K562 (cell line): ENCODE measurements at regions not wholly inside any gene's neighbourhood (a gene's known extent, or its start where the extent isn't known, plus 50 kb on each side); places are given as distances from the start of the nearest gene placed in this dataset.

Source experiments
- ATAC-seq: fragments of 200-7000 bp; cut with Tn5 transposase; 3 replicates; pipeline ENCODE4 v1.9.1; 2020; ENCODE audit warnings: moderate library complexity
- BruUV-seq: library from RNA; stranded (reverse); fragments of 400-500 nt; replicated peaks from 2 replicates; lab custom pipeline; 2021; lab: Mats Ljungman, UMichigan
- CTCF ChIA-PET: fragments of 300-600 bp; formaldehyde crosslinking; extraction: SDS; loops from one replicate; lab custom pipeline; 2021; ENCODE audit warnings: low intra/inter-chr PET ratio; lab: Yijun Ruan, JAX
- POLR2A ChIA-PET: fragments of 300-600, 350-650 bp; sonication (Branson Sonifier 250); formaldehyde crosslinking; extraction: SDS; loops from one replicate; lab custom pipeline; 2021; ENCODE audit warnings: antibody characterized with exemption, inconsistent platforms; lab: Yijun Ruan, JAX
- DNase-seq, 4 experiments: peaks; one replicate each; pipeline versions ENCODE4 v3.0.0 to v3.0.0-alpha.2; 2011 to 2018; ENCODE audit warnings: low spot score in 3 of 4, mixed read lengths in 3 of 4; ENCODE audit errors: extremely low read depth in 1 of 4
- FAIRE-seq: peaks from 2 replicates; lab custom pipeline; 2011; peaks lifted over from hg19 to GRCh38; lab: Jason Lieb, UNC
- H2AFZ ChIP-seq: 2 replicates; pipeline ENCODE4 v1.6.0; 2011; ENCODE audit warnings: low read depth, low read length, control low read depth, inconsistent platforms
- H3K27ac ChIP-seq: fragments of 200-600 bp; 3 replicates; pipeline ENCODE4 v1.8.0; 2011; ENCODE audit warnings: low read depth, mild to moderate bottlenecking, control low read depth, inconsistent platforms, low read length, moderate library complexity, mixed read lengths; ENCODE audit errors: extremely low read depth
- H3K27me3 ChIP-seq, 2 experiments: fragments of 300-600 bp in 1 of 2; 2 replicates in 1 of 2; 3 replicates in 1 of 2; pipeline versions ENCODE4 v1.6.0 to v1.8.0; 2011; ENCODE audit warnings: inconsistent platforms in 2 of 2, low read length in 2 of 2, mild to moderate bottlenecking in 1 of 2, mixed read lengths in 1 of 2, moderate library complexity in 1 of 2; ENCODE audit not compliant: control insufficient read depth in 2 of 2, insufficient read depth in 2 of 2
- H3K36me3 ChIP-seq: fragments of 300-600 bp; 3 replicates; pipeline ENCODE4 v1.8.0; 2011; ENCODE audit warnings: mild to moderate bottlenecking, low read length, inconsistent platforms; ENCODE audit not compliant: control insufficient read depth, insufficient read depth
- H3K4me1 ChIP-seq, 2 experiments: fragments of 200-600 bp in 1 of 2; replicated peaks in 1 of 2; 2 replicates in 1 of 2; 3 replicates in 1 of 2; pipeline versions ENCODE4 v1.5.1 to v1.8.0; 2011; ENCODE audit warnings: inconsistent platforms in 2 of 2, low read length in 2 of 2, mild to moderate bottlenecking in 1 of 2, mixed read lengths in 1 of 2, moderate library complexity in 1 of 2; ENCODE audit not compliant: control insufficient read depth in 2 of 2, insufficient read depth in 2 of 2
- H3K4me2 ChIP-seq: 2 replicates; pipeline ENCODE4 v1.6.1; 2011; ENCODE audit warnings: low read length, control low read depth, inconsistent platforms, mixed read lengths; ENCODE audit not compliant: insufficient read depth
- H3K4me3 ChIP-seq: fragments of 200-600 bp; sonication (generic), shearing (Covaris generic); 2 replicates; pipeline ENCODE4 v1.5.1; 2016; ENCODE audit warnings: control low read depth, inconsistent platforms
- H3K79me2 ChIP-seq: fragments of 200-600 bp; 3 replicates; pipeline ENCODE4 v1.8.0; 2011; ENCODE audit warnings: low read length, inconsistent platforms; ENCODE audit not compliant: control insufficient read depth, insufficient read depth
- H3K9ac ChIP-seq, 2 experiments: 2 replicates each; pipeline versions ENCODE4 v1.6.0 to v1.6.1; 2011; ENCODE audit warnings: low read depth in 2 of 2, low read length in 2 of 2, control low read depth in 1 of 2, inconsistent platforms in 1 of 2, mild to moderate bottlenecking in 1 of 2, mixed read lengths in 1 of 2; ENCODE audit not compliant: insufficient read depth in 1 of 2
- H3K9me1 ChIP-seq: one replicate; pipeline ENCODE4 v1.6.0; 2011; ENCODE audit warnings: inconsistent platforms, mild to moderate bottlenecking, low read length, moderate library complexity; ENCODE audit not compliant: control insufficient read depth, insufficient read depth
- H3K9me3 ChIP-seq: replicated peaks from 2 replicates; pipeline ENCODE4 v1.5.1; 2011; ENCODE audit warnings: low read depth, low read length, inconsistent platforms; ENCODE audit not compliant: control insufficient read depth, insufficient read depth
- H4K20me1 ChIP-seq: replicated peaks from 2 replicates; pipeline ENCODE4 v1.6.1; 2011; ENCODE audit warnings: low read length, inconsistent platforms, mixed read lengths; ENCODE audit not compliant: control insufficient read depth, insufficient read depth
- CBFA2T3 ChIP-seq: fragments of 450-650 bp; IDR thresholded peaks from 2 replicates; pipeline ENCODE4 v1.6.1; 2017
- CHD2 ChIP-seq: IDR thresholded peaks from 2 replicates; pipeline ENCODE4 v1.6.1; 2011; ENCODE audit warnings: low read depth, low read length
- ETV1 ChIP-seq: fragments of 450-650 bp; conservative IDR thresholded peaks from 2 replicates; pipeline ENCODE4 v1.6.1; 2016; ENCODE audit warnings: missing genetic modification characterization, control low read depth, low read depth, missing compliant biosample characterization
- FOXJ3 ChIP-seq: sonication (generic); formaldehyde crosslinking; IDR thresholded peaks from 2 replicates; pipeline ENCODE4 v1.4.0; 2020; ENCODE audit warnings: mild to moderate bottlenecking, missing genetic modification reagents
- HOMEZ ChIP-seq: fragments of 250-450 bp; sonication (Bioruptor Pico); IDR thresholded peaks from 2 replicates; pipeline ENCODE4 v1.4.0; 2020; ENCODE audit warnings: mild to moderate bottlenecking, moderate library complexity
- SMARCB1 ChIP-seq: IDR thresholded peaks from 2 replicates; pipeline ENCODE4 v1.6.1; 2011; ENCODE audit warnings: improper control_type of control experiment, low read depth; ENCODE audit not compliant: insufficient read length
- TAF1 ChIP-seq: IDR thresholded peaks from 2 replicates; pipeline ENCODE4 v1.6.1; 2011; ENCODE audit warnings: mild to moderate bottlenecking, low read length, moderate library complexity; ENCODE audit not compliant: insufficient read depth, control insufficient read depth, severe bottlenecking; ENCODE audit errors: extremely low read depth
- TEAD2 ChIP-seq: fragments of 450-650 bp; IDR thresholded peaks from 2 replicates; pipeline ENCODE4 v1.6.1; 2016; ENCODE audit warnings: missing genetic modification characterization, control low read depth, missing compliant biosample characterization
- ZEB2 ChIP-seq: fragments of 450-650 bp; IDR thresholded peaks from 2 replicates; pipeline ENCODE4 v1.6.1; 2016
- ZNF561 ChIP-seq: fragments of 450-650 bp; formaldehyde crosslinking; conservative IDR thresholded peaks from 2 replicates; pipeline ENCODE4 v1.4.0; 2020; ENCODE audit warnings: mild to moderate bottlenecking, moderate library complexity
- in situ Hi-C: fragments of 300-500 bp; cut with MboI; formaldehyde crosslinking; loops from 4 replicates; pipeline ENCODE4 v1.15.0; 2018; ENCODE audit warnings: inconsistent platforms, mixed read lengths
- intact Hi-C: fragments of 100-400 bp; cut with micrococcal nuclease; formaldehyde crosslinking; loops from 2 replicates; pipeline ENCODE4 v1.14.2; 2022
- TF ChIP-seq, protein P1 (sequence below): fragments of 450-650 bp; IDR thresholded peaks from 2 replicates; pipeline ENCODE4 v1.6.1; 2017; ENCODE audit warnings: antibody characterized with exemption
- TF ChIP-seq, protein P2 (sequence below), 2 experiments: fragments of 450-650 bp; formaldehyde crosslinking in 1 of 2; IDR thresholded peaks; 2 replicates each; pipeline versions ENCODE4 v1.4.0 to v1.6.1; 2014 to 2020; ENCODE audit warnings: mild to moderate bottlenecking in 2 of 2, borderline replicate concordance in 1 of 2, low read depth in 1 of 2

DNA sequence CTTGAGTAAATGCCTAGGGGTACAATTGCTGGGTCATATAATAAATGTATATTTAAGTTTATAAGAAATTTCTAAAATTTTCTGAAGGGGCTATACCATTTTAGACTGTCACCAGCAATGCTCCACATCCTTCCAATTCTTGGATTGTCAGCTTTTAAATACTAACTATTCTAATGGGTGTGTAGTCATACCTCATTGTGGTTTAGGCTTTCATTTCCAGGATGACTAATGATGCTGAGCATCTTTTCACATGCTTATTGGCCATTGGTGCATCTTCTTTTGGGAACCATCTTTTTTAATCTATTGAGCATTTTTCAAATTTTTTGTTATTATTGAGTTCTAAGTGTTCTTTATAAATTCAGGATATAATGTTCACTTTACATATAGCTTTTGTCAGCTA, 52.5 kb upstream of the CORO2B start:
- no peaks in the 10 kb centered on the region; a peak in 1 of 5 replicates for H3K27me3 ChIP-seq
- no peak overlapping the region for H3K4me2 ChIP-seq
- no peaks in the 10 kb centered on the region for H3K36me3 ChIP-seq
- in situ Hi-C loops: no loop called here
- H4K20me1 ChIP-seq: no peaks in the 10 kb centered on the region
- ChIA-PET POLR2A (interaction anchor here (1.1 kb wide), 1 partner anchor 12 kb away, joined by 4 read pairs; no protein-coding TSS in a partner anchor), CTCF (no interaction called here)
- intact Hi-C loops: no loop called here
- ATAC-seq: no peak
- no peaks in the 10 kb centered on the region for H3K79me2 ChIP-seq
- no peaks in the 10 kb centered on the region for H3K4me1 ChIP-seq
- no peak for DNase-seq
- H3K27ac ChIP-seq: no peak overlapping the region
- H3K4me3 ChIP-seq: no peak overlapping the region
- no peak overlapping the region for H3K9ac ChIP-seq
- no TSS peak for BruUV-seq
- H3K9me1 ChIP-seq: no peaks in the 10 kb centered on the region
- H3K9me3 ChIP-seq: no peaks in the 10 kb centered on the region
- no peak overlapping the region for H2AFZ ChIP-seq
- FAIRE-seq: no peak
- TF ChIP-seq TAF1: no peak
- TF ChIP-seq CBFA2T3: no peak
- TF ChIP-seq FOXJ3 (CRISPR knock-in tag): no peak
- TF ChIP-seq ZEB2: no peak
- TF ChIP-seq TEAD2 (tag): no peak
- no peak for TF ChIP-seq ETV1 (tag)
- no peak for TF ChIP-seq HOMEZ (CRISPR knock-in tag)
- no peak for TF ChIP-seq CHD2
- TF ChIP-seq, protein P1, sequence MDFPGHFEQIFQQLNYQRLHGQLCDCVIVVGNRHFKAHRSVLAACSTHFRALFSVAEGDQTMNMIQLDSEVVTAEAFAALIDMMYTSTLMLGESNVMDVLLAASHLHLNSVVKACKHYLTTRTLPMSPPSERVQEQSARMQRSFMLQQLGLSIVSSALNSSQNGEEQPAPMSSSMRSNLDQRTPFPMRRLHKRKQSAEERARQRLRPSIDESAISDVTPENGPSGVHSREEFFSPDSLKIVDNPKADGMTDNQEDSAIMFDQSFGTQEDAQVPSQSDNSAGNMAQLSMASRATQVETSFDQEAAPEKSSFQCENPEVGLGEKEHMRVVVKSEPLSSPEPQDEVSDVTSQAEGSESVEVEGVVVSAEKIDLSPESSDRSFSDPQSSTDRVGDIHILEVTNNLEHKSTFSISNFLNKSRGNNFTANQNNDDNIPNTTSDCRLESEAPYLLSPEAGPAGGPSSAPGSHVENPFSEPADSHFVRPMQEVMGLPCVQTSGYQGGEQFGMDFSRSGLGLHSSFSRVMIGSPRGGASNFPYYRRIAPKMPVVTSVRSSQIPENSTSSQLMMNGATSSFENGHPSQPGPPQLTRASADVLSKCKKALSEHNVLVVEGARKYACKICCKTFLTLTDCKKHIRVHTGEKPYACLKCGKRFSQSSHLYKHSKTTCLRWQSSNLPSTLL: no peak
- TF ChIP-seq, protein P2, sequence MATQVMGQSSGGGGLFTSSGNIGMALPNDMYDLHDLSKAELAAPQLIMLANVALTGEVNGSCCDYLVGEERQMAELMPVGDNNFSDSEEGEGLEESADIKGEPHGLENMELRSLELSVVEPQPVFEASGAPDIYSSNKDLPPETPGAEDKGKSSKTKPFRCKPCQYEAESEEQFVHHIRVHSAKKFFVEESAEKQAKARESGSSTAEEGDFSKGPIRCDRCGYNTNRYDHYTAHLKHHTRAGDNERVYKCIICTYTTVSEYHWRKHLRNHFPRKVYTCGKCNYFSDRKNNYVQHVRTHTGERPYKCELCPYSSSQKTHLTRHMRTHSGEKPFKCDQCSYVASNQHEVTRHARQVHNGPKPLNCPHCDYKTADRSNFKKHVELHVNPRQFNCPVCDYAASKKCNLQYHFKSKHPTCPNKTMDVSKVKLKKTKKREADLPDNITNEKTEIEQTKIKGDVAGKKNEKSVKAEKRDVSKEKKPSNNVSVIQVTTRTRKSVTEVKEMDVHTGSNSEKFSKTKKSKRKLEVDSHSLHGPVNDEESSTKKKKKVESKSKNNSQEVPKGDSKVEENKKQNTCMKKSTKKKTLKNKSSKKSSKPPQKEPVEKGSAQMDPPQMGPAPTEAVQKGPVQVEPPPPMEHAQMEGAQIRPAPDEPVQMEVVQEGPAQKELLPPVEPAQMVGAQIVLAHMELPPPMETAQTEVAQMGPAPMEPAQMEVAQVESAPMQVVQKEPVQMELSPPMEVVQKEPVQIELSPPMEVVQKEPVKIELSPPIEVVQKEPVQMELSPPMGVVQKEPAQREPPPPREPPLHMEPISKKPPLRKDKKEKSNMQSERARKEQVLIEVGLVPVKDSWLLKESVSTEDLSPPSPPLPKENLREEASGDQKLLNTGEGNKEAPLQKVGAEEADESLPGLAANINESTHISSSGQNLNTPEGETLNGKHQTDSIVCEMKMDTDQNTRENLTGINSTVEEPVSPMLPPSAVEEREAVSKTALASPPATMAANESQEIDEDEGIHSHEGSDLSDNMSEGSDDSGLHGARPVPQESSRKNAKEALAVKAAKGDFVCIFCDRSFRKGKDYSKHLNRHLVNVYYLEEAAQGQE (IDR thresholded peaks at IDR 0.05; ENCODE audit: borderline replicate concordance): no peak
- TF ChIP-seq, protein P2 (CRISPR knock-in tag; IDR thresholded peaks at IDR 0.05; ENCODE audit: low read depth): no peak
- no peak for TF ChIP-seq SMARCB1
- TF ChIP-seq ZNF561: no peak
